SU-DHL-6 (cell line): ENCODE measurements at regions not wholly inside any gene's neighbourhood (a gene's known extent, or its start where the extent isn't known, plus 50 kb on each side); places are given as distances from the start of the nearest gene placed in this dataset.

Experiments used
- EZH2phosphoT487 ChIP-seq: fragments of 200-600 bp; sonication (generic), shearing (Covaris generic); conservative IDR thresholded peaks from 2 replicates; pipeline ENCODE4 v1.6.1; 2018; ENCODE audit warnings: mild to moderate bottlenecking, antibody characterized with exemption, low read length, moderate library complexity, mixed read lengths
- TF ChIP-seq, protein P1 (sequence below): fragments of 200-600 bp; sonication (generic); IDR thresholded peaks from one replicate; pipeline ENCODE4 v1.5.1; 2017; ENCODE audit warnings: antibody characterized with exemption, mild to moderate bottlenecking, low read length, moderate library complexity; ENCODE audit not compliant: insufficient read depth, poor library complexity, severe bottlenecking

DNA sequence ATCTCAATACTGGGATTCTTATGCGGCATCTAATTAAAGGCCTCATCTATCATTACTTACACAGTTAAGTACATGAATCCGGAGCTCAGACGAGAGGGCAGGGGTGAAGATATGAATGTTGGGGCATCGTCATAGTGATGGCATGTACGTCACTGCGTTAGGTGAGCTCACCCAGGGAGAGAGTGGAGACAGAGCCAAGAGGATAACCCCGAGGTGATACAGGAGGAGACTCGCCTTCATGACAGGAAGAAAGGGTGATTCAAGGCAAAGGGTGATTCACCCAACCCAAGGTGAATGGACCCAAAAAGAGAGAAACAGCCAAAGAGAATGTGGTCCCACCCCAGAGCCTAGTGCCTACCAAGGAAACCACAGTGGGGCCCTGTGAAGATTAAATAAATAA lies 132.9 kb upstream of the BLID start:
- TF ChIP-seq, protein P1, sequence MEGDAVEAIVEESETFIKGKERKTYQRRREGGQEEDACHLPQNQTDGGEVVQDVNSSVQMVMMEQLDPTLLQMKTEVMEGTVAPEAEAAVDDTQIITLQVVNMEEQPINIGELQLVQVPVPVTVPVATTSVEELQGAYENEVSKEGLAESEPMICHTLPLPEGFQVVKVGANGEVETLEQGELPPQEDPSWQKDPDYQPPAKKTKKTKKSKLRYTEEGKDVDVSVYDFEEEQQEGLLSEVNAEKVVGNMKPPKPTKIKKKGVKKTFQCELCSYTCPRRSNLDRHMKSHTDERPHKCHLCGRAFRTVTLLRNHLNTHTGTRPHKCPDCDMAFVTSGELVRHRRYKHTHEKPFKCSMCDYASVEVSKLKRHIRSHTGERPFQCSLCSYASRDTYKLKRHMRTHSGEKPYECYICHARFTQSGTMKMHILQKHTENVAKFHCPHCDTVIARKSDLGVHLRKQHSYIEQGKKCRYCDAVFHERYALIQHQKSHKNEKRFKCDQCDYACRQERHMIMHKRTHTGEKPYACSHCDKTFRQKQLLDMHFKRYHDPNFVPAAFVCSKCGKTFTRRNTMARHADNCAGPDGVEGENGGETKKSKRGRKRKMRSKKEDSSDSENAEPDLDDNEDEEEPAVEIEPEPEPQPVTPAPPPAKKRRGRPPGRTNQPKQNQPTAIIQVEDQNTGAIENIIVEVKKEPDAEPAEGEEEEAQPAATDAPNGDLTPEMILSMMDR: no peak
- TF ChIP-seq EZH2phosphoT487: no peak
